Activated CD8-positive, alpha-beta memory T cell treated with anti-CD3 and anti-CD28 coated beads, Interleukin-2, amount 10 ng/mL, durations not matched to agents 7 days and 5 days (primary cell): ENCODE measurements at regions not wholly inside any gene's neighbourhood (a gene's known extent, or its start where the extent isn't known, plus 50 kb on each side); places are given as distances from the start of the nearest gene placed in this dataset.

ENCODE experiments used
- ATAC-seq: fragments of 150-1000 bp; cut with Tn5 transposase; one replicate; pipeline ENCODE4 v1.10.0; 2021; ENCODE audit warnings: moderate library complexity
- CTCF ChIA-PET: fragments of 350-600 bp; sonication (Branson Sonifier 250); formaldehyde crosslinking; loops from one replicate; lab custom pipeline; 2021; ENCODE audit warnings: antibody characterized with exemption; lab: Charles Lee
- DNase-seq: peaks from one replicate; pipeline ENCODE4 v3.0.0-alpha.2; 2020
- H3K27ac Mint-ChIP-seq: one replicate; pipeline ENCODE4 v1.8.0; 2021; ENCODE audit warnings: mild to moderate bottlenecking, mixed read lengths
- H3K27me3 Mint-ChIP-seq: one replicate; pipeline ENCODE4 v1.8.0; 2021; ENCODE audit warnings: mixed read lengths
- H3K36me3 Mint-ChIP-seq: one replicate; pipeline ENCODE4 v1.8.0; 2021; ENCODE audit warnings: mild to moderate bottlenecking, mixed read lengths
- H3K4me1 Mint-ChIP-seq: one replicate; pipeline ENCODE4 v1.8.0; 2021; ENCODE audit warnings: mixed read lengths
- H3K4me3 Mint-ChIP-seq: one replicate; pipeline ENCODE4 v1.8.0; 2021; ENCODE audit warnings: mild to moderate bottlenecking, moderate library complexity, mixed read lengths
- H3K9me3 Mint-ChIP-seq: one replicate; pipeline ENCODE4 v1.8.0; 2022; ENCODE audit warnings: low read depth, mixed read lengths

- H3K27ac Mint-ChIP-seq: no peak overlapping the region
- peaks cover 3% of the 10 kb centered on the region for H3K9me3 Mint-ChIP-seq
- no peaks in the 10 kb centered on the region for H3K4me1 Mint-ChIP-seq
- H3K27me3 Mint-ChIP-seq: no peaks in the 10 kb centered on the region
- no peaks in the 10 kb centered on the region for H3K36me3 Mint-ChIP-seq
- no peak for ATAC-seq
- H3K4me3 Mint-ChIP-seq: no peak overlapping the region
- CTCF ChIA-PET: no interaction called here
- no peak for DNase-seq
These were observed 110.2 kb upstream of the ISL1 start for GRCh38 chr5:51273021-51273420.

DNA sequence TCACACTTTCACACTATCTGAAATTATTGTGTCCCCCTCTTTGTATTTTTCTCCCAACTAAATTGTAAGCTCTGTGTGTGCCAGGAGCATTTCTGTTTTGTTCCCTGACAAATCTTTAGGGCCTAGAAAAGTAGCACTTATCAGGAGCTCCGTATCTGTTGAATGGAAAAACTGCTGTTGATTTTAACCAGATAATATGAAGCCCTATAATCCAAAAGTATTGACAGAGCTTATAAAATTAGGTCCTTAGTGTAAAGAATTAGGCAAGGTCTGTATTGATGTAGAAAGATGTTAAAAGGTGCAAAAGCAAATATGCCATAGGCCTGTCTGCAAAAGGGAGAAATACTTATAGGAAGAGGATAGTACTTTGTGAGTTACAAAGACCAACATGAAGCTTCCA is 109.4 kb upstream of the ISL1 start:
- Mint-ChIP-seq H3K4me3 (no peak overlapping the region), H3K27me3 (no peaks in the 10 kb centered on the region), H3K9me3 (peaks cover 3% of the 10 kb centered on the region), H3K27ac (no peak overlapping the region), H3K36me3 (no peaks in the 10 kb centered on the region), H3K4me1 (no peaks in the 10 kb centered on the region)
- DNase-seq (no peak), ATAC-seq (no peak)
- CTCF ChIA-PET: no interaction called here

GRCh38 chr5:51275428-51275827 is 107.8 kb upstream of the ISL1 start:
- Mint-ChIP-seq H3K9me3 (peaks cover 3% of the 10 kb centered on the region), H3K27me3 (no peaks in the 10 kb centered on the region), H3K27ac (no peak overlapping the region), H3K4me1 (no peaks in the 10 kb centered on the region), H3K36me3 (no peaks in the 10 kb centered on the region), H3K4me3 (no peak overlapping the region)
- ATAC-seq (no peak), DNase-seq (no peak)
- CTCF ChIA-PET: no interaction called here

GRCh38 chr5:51276250-51276649 is 107.0 kb upstream of the ISL1 start:
- H3K4me1 Mint-ChIP-seq: no peaks in the 10 kb centered on the region
- CTCF ChIA-PET: no interaction called here
- ATAC-seq (no peak), DNase-seq (no peak)
- H3K36me3 Mint-ChIP-seq: no peaks in the 10 kb centered on the region
- H3K27ac Mint-ChIP-seq: no peak overlapping the region
- peaks cover 3% of the 10 kb centered on the region for H3K9me3 Mint-ChIP-seq
- H3K4me3 Mint-ChIP-seq: no peak overlapping the region
- no peaks in the 10 kb centered on the region for H3K27me3 Mint-ChIP-seq

DNA sequence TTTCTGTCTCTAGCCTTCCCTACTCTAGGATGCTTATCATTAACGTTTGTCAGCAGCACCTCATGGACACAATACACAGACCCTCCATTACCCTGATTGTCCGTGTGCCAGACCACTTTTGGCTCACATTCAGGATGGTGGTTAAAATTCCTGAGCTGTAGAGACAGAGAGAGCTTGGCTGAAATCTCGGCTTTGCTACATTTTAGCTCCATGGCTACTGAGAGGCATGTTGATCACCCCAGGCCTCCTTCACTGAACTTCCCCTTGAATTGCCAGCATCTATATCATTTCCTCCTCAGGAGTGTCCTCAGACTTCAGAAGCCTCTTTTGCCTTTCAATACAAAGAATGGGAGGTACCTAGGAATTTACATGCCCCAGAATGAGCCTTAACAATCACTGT is 104.7 kb upstream of the ISL1 start:
- Mint-ChIP-seq H3K9me3 (peaks cover 2% of the 10 kb centered on the region), H3K4me1 (no peaks in the 10 kb centered on the region), H3K27me3 (no peaks in the 10 kb centered on the region), H3K36me3 (no peaks in the 10 kb centered on the region), H3K4me3 (no peak overlapping the region), H3K27ac (no peak overlapping the region)
- DNase-seq (no peak), ATAC-seq (no peak)
- CTCF ChIA-PET: no interaction called here

GRCh38 chr5:51279983-51280706 is 103.1 kb upstream of the ISL1 start:
- Mint-ChIP-seq H3K4me3 (no peak overlapping the region), H3K4me1 (no peaks in the 10 kb centered on the region), H3K36me3 (no peaks in the 10 kb centered on the region), H3K9me3 (peaks cover 2% of the 10 kb centered on the region), H3K27me3 (no peaks in the 10 kb centered on the region), H3K27ac (no peak overlapping the region)
- ATAC-seq (no peak), DNase-seq (no peak)
- CTCF ChIA-PET: no interaction called here

- H3K27me3 Mint-ChIP-seq: no peaks in the 10 kb centered on the region
- no peaks in the 10 kb centered on the region for H3K4me1 Mint-ChIP-seq
- DNase-seq (no peak), ATAC-seq (no peak)
- CTCF ChIA-PET: no interaction called here
- no peak overlapping the region for H3K4me3 Mint-ChIP-seq
- no peaks in the 10 kb centered on the region for H3K36me3 Mint-ChIP-seq
- H3K27ac Mint-ChIP-seq: no peak overlapping the region
- peaks cover 2% of the 10 kb centered on the region for H3K9me3 Mint-ChIP-seq
These were observed 97.2 kb upstream of the ISL1 start for GRCh38 chr5:51286046-51286445.

DNA sequence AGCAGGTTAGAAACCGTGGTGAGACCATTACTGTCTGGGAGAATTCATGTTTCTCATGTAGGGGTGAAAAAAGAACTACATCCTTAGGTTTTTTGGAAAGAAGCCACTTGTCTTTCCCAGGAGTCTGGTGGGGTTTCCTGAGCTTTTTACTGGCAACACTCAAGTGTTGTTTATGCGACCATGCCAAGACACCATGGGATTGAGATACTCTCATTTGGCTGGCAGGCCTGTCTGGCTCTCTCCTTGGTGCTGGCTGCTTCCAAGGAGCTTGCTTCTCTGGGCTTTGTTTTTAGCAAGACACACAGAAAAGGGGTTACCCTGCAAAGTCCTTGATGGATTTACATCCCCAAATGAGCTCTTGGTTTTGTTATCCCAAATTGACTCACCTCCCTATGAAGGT is 80.9 kb upstream of the ISL1 start:
- CTCF ChIA-PET: no interaction called here
- Mint-ChIP-seq H3K27ac (no peak overlapping the region), H3K4me1 (no peaks in the 10 kb centered on the region), H3K9me3 (peaks cover 6% of the 10 kb centered on the region), H3K4me3 (no peak overlapping the region), H3K27me3 (no peaks in the 10 kb centered on the region), H3K36me3 (peaks cover 1% of the 10 kb centered on the region)
- ATAC-seq: no peak
- DNase-seq: no peak

DNA sequence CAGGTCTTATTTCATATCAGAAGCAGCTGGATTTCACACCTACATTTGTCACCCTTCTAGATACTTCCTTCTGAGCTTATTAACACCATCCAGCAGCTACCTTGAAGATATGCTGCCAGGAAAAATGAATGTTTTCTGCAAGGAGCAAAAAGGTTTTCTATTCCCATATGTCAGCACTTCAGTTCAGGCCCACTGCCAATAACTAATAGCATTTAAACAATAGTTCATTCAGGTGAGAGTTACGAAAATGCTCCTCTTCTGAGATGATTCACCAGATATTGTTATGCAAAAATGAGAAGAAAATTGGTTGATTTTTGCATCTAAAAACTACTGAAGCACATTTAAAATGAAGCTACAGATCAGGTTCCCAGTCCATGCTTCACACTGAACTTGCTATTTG is 56.4 kb upstream of the ISL1 start:
- H3K4me3 Mint-ChIP-seq: no peak overlapping the region
- H3K9me3 Mint-ChIP-seq: peaks cover 2% of the 10 kb centered on the region
- ATAC-seq (no peak), DNase-seq (no peak)
- no peaks in the 10 kb centered on the region for H3K27me3 Mint-ChIP-seq
- no peaks in the 10 kb centered on the region for H3K36me3 Mint-ChIP-seq
- H3K4me1 Mint-ChIP-seq: no peaks in the 10 kb centered on the region
- H3K27ac Mint-ChIP-seq: no peak overlapping the region
- CTCF ChIA-PET: no interaction called here
